Fibroblast of lung (primary cell): ENCODE measurements at regions not wholly inside any gene's neighbourhood (a gene's known extent, or its start where the extent isn't known, plus 50 kb on each side); places are given as distances from the start of the nearest gene placed in this dataset.

Experiments used
- EZH2 ChIP-seq: IDR thresholded peaks from 2 replicates; pipeline ENCODE4 v1.5.1; 2012; ENCODE audit warnings: low read length, control low read depth, mild to moderate bottlenecking; ENCODE audit errors: missing control alignments
- TF ChIP-seq, protein P1 (sequence below), 2 donors: IDR thresholded peaks in 1 of 2; conservative IDR thresholded peaks in 1 of 2; 1 replicate in 1 of 2; 2 replicates in 1 of 2; pipeline ENCODE4 v1.5.1; 2011 to 2012; ENCODE audit warnings: low read length in 2 of 2, control low read depth in 1 of 2, inconsistent platforms in 1 of 2, low read depth in 1 of 2, mild to moderate bottlenecking in 1 of 2

DNA sequence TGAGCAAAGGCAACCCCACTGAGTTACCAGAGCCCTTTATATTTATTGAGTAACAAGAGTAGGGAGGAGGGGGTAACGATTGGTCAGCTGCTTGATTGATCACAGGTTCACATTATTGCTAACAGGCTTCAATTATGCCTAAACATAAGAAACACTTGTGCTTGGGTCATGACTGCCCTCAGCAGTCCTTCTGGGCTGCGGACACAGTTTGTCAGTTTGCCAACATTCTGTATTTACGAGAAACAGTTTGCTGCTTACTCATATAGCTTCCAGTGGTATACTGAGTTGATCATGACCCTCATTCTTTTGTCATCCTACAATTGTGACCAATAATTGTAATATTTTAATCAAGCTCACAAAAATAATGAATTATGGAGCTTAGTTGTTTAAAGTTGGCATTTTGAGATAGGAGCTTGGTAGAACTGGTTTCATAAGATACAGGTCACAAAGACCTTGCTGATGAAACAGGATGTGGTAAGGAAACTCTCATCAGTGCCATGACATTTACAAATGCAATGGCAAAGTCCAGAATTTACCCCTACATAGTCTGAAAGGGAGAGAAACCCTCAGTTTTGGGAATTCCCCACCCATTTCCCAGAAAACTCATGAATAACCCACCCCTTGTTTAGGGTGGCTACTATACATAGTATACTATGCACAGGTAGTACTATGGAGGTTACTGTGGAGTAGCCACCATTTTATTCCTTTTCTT lies 1421.0 kb upstream of the FLRT2 start:
- TF ChIP-seq, protein P1, sequence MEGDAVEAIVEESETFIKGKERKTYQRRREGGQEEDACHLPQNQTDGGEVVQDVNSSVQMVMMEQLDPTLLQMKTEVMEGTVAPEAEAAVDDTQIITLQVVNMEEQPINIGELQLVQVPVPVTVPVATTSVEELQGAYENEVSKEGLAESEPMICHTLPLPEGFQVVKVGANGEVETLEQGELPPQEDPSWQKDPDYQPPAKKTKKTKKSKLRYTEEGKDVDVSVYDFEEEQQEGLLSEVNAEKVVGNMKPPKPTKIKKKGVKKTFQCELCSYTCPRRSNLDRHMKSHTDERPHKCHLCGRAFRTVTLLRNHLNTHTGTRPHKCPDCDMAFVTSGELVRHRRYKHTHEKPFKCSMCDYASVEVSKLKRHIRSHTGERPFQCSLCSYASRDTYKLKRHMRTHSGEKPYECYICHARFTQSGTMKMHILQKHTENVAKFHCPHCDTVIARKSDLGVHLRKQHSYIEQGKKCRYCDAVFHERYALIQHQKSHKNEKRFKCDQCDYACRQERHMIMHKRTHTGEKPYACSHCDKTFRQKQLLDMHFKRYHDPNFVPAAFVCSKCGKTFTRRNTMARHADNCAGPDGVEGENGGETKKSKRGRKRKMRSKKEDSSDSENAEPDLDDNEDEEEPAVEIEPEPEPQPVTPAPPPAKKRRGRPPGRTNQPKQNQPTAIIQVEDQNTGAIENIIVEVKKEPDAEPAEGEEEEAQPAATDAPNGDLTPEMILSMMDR (conservative IDR thresholded peaks at IDR 0.05 in 1 of 2, IDR thresholded peaks at IDR 0.05 in 1 of 2; ENCODE audit: low read depth in 1 of 2, low read length in 2 of 2), result no peak
- TF ChIP-seq EZH2, result no peak
